Fibroblast of pulmonary artery (primary cell): ENCODE measurements at regions not wholly inside any gene's neighbourhood (a gene's known extent, or its start where the extent isn't known, plus 50 kb on each side); places are given as distances from the start of the nearest gene placed in this dataset.

Source experiments
- DNase-seq: peaks from one replicate; pipeline ENCODE4 v3.0.0-alpha.2; 2010; ENCODE audit warnings: low read depth
- H3K4me3 ChIP-seq: replicated peaks from 2 replicates; pipeline ENCODE4 v1.5.1; 2011; ENCODE audit warnings: low read depth, mild to moderate bottlenecking, control low read depth, low read length, moderate library complexity
- CTCF ChIP-seq: IDR thresholded peaks from 2 replicates; pipeline ENCODE4 v1.5.1; 2011; ENCODE audit warnings: mild to moderate bottlenecking, control low read depth, low read length, inconsistent platforms; ENCODE audit errors: missing control alignments

GRCh38 chr16:73232555-73233328 lies 184.8 kb upstream of the ZFHX3 start:
- TF ChIP-seq CTCF: no peak
- peak overlapping the region; percentile 48 for H3K4me3 ChIP-seq
- peak; percentile 99 for DNase-seq

DNA sequence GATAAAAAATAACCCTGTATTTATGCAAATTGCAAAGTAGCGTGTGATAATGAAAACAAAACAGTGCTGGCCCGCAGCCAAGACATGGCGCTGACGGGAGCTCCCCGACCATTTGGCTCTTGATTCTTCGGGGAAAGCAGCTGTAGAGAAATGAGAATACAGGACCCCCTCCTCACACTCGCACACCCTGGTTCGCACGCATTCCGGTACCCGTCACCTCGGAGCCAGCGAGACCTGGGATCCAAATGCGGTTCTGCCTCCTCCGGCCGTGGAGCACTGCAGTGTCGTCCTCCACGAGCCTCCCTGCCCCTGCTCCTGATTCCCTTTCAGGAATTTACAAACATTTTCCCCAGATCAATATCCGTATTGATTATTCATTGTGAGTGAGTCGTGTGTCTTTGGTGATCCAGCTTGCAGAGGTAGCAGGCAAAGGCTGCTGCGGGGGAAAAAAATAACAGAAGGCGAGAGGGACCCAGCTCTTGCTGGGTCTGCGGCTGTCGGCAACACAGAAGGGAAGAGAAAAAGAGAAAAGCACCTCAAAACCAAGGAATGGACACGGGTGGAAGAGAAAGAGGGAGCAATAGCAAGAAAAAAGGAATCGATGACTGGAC lies 184.1 kb upstream of the ZFHX3 start:
- H3K4me3 ChIP-seq: peak overlapping the region; percentile 48
- peak; percentile 20 for DNase-seq
- no peak for TF ChIP-seq CTCF

DNA sequence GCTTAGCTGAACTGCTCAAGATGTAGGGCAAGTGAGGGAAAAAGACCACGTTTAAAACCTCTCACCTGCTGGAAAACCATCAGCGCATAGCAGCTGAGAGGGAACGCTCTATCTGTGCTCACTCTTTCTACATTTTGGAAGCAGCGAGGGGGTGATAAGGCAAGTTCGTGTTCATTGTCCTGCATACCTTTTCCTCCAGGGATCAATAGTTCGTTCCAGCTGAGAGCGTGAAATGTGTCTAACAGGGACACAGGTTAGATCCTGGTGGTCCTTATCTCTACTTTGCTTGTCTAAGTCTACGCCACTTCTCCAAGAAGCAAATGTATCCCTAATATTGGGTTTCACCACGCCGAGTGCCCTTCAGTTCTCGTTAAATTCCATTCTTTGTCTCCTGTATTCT lies 183.5 kb upstream of the ZFHX3 start:
- no peak overlapping the region for H3K4me3 ChIP-seq
- no peak for TF ChIP-seq CTCF
- no peak for DNase-seq

DNA sequence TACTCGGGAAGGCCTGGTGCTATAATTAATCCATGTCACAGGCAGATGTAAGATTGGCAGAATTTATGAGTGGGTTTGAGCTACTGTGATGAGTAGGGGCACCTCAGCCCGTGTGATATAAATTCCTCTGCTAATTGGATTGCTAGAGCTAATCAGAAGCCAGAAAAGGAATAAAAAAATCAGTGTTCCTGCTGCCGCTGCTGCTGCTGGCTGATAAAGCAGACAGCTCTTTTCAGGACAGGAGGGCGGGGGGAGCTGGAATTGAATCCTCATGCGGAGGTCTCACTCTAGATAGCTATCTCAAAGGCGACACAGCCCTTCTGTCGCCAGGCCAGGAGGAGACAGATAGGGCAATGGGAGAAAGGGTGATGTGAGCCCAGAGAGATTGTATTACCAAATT lies 182.7 kb upstream of the ZFHX3 start:
- TF ChIP-seq CTCF: no peak
- DNase-seq: no peak
- H3K4me3 ChIP-seq: no peak overlapping the region

DNA sequence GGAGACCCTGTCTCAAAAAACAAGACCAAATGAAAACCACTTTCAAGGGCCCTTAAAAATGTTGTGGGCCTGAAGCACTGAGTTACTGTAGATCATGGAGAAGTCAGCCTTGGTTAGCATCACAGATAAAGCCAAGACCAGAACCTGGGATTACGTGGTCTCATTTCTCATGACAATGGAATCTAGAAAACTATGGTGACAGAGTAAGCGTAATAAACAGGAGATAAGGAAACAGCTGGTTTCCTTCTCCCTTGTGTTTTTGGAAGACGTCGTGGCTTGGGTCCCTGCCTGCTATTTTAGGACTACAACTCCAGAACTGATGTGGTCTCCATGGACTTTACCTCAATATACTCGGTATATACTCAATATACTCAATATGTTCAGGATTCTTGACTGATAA lies 180.7 kb upstream of the ZFHX3 start:
- no peak overlapping the region for H3K4me3 ChIP-seq
- DNase-seq: peak; percentile 96
- TF ChIP-seq CTCF: no peak

GRCh38 chr16:73226675-73227074 lies 178.7 kb upstream of the ZFHX3 start:
- H3K4me3 ChIP-seq: no peak overlapping the region
- no peak for DNase-seq
- no peak for TF ChIP-seq CTCF

DNA sequence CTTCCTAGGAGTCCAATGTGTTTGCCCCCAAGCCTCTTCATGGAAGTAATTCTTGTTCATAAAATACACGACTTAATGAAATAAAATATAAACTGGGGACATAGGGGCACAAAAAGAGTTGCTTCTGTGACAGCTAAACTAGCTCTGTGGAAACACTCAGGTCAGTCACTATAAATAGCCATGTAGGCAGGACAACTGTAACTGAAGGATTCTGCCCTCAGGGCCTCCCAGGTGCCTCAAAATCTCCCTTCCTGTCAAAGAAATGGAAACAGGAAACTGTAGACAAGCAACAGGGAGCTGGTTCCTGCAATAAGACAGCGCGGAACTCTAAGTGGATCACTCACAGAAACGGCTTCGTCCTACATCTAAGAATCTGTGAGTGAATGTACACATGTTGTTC lies 178.1 kb upstream of the ZFHX3 start:
- no peak overlapping the region for H3K4me3 ChIP-seq
- TF ChIP-seq CTCF: no peak
- no peak for DNase-seq
